ENCODE measurements at regions not wholly inside any gene's neighbourhood (a gene's known extent, or its start where the extent isn't known, plus 50 kb on each side); places are given as distances from the start of the nearest gene placed in this dataset.

- no peak for TF ChIP-seq ATF1 (CRISPR knock-in tag; IDR thresholded peaks at IDR 0.05)
- TF ChIP-seq CTCF (IDR thresholded peaks at IDR 0.05) = no peak
- TF ChIP-seq TEAD4 (CRISPR knock-in tag; IDR thresholded peaks at IDR 0.05) = no peak
Measured at GRCh38 chr18:43934781-43935471, 657.6 kb upstream of the SYT4 start.
